ENCODE measurements at regions not wholly inside any gene's neighbourhood (a gene's known extent, or its start where the extent isn't known, plus 50 kb on each side); places are given as distances from the start of the nearest gene placed in this dataset.

GRCh38 chr10:7025296-7025695 lies 385.5 kb downstream of the SFMBT2 start:
- no peak for TF ChIP-seq CTCF (IDR thresholded peaks at IDR 0.05; ENCODE audit: low read depth, low read length, missing control alignments)
- no peak for DNase-seq (ENCODE audit: extremely low read depth, low read depth)
- H3K4me3 ChIP-seq (replicated peaks; ENCODE audit: low read depth, low read length): no peak overlapping the region

DNA sequence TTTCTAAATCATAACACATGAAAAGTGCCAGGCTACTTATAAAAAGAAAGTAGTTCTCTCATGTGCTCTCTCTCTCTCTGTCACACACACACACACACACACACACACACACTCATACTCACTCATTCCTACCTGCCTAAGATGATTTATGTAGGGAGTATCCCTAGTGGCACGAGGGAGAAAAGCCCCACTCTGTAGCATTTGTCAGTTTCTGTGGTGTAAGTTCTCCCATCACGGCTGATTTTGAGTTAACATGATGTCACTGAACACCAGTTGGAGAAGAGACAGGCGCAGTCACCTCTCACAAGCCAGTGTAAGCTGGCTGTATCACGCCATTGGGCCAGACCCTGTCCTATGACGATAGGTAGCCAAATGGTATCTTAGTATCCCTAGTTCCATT lies 395.4 kb downstream of the SFMBT2 start:
- DNase-seq (ENCODE audit: extremely low read depth, low read depth): no peak
- TF ChIP-seq CTCF (IDR thresholded peaks at IDR 0.05; ENCODE audit: low read depth, low read length, missing control alignments): no peak
- H3K4me3 ChIP-seq (replicated peaks; ENCODE audit: low read depth, low read length): no peak overlapping the region

GRCh38 chr10:7014721-7015120 lies 396.1 kb downstream of the SFMBT2 start:
- H3K4me3 ChIP-seq (replicated peaks; ENCODE audit: low read depth, low read length): no peak overlapping the region
- TF ChIP-seq CTCF (IDR thresholded peaks at IDR 0.05; ENCODE audit: low read depth, low read length, missing control alignments): no peak
- no peak for DNase-seq (ENCODE audit: extremely low read depth, low read depth)

GRCh38 chr10:7011994-7012393 lies 398.8 kb downstream of the SFMBT2 start:
- H3K4me3 ChIP-seq (replicated peaks; ENCODE audit: low read depth, low read length): no peak overlapping the region
- no peak for TF ChIP-seq CTCF (IDR thresholded peaks at IDR 0.05; ENCODE audit: low read depth, low read length, missing control alignments)
- no peak for DNase-seq (ENCODE audit: extremely low read depth, low read depth)

DNA sequence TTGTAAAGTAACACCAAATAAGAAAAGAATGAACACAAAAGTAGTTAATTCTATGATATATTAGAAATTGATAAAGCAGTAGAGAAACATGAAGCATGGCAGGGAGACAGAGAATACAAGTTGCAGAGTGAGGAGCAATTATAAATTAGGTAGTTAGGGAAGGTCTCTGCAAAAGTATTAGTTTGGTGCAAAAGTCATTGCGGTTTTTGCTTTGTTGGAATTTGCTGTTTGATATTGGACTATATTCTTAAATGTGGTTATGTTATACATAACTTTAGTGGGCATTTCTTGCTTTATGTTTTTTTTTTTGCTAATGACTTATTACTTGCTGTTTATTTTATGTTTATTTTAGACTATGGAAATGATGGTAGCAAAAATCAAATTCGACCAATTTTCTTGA lies 402.2 kb downstream of the SFMBT2 start:
- no peak for DNase-seq (ENCODE audit: extremely low read depth, low read depth)
- TF ChIP-seq CTCF (IDR thresholded peaks at IDR 0.05; ENCODE audit: low read depth, low read length, missing control alignments): no peak
- no peak overlapping the region for H3K4me3 ChIP-seq (replicated peaks; ENCODE audit: low read depth, low read length)

GRCh38 chr10:7007600-7008190 lies 403.1 kb downstream of the SFMBT2 start:
- no peak for TF ChIP-seq CTCF (IDR thresholded peaks at IDR 0.05; ENCODE audit: low read depth, low read length, missing control alignments)
- no peak for DNase-seq (ENCODE audit: extremely low read depth, low read depth)
- no peak overlapping the region for H3K4me3 ChIP-seq (replicated peaks; ENCODE audit: low read depth, low read length)

DNA sequence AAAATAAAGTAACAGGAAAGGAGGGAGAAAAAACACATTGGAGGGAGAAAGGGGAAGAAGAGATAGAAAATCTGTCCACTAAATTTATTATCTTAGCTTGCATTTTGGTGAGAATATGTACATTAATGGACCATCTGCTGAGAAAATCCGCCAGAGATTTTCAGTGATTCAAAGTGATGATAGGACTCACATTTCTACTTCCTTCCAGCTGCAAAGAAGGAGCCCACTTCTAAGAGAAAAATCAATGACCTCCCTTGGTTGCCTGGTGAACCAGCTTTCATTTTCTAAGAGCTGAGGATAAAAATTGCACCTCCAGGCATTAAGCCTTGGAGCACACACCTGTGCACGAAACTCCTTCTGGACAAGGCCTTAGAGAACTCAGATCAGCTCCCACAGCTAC lies 404.3 kb downstream of the SFMBT2 start:
- TF ChIP-seq CTCF (IDR thresholded peaks at IDR 0.05; ENCODE audit: low read depth, low read length, missing control alignments): no peak
- no peak for DNase-seq (ENCODE audit: extremely low read depth, low read depth)

More for the DNA sequence above, 404.3 kb downstream of the SFMBT2 start:
- H3K4me3 ChIP-seq (replicated peaks; ENCODE audit: low read depth, low read length): no peak overlapping the region

Measured in HFF-Myc (cell line).